WERI-Rb-1 (cell line): ENCODE measurements at regions not wholly inside any gene's neighbourhood (a gene's known extent, or its start where the extent isn't known, plus 50 kb on each side); places are given as distances from the start of the nearest gene placed in this dataset.

Experiments used
- DNase-seq: peaks from one replicate; pipeline ENCODE4 v3.0.0-alpha.2; 2020
- H3K27ac ChIP-seq: fragments of 250-450 bp; sonication (Bioruptor Pico); 2 replicates; pipeline ENCODE4 v1.5.1; 2020; ENCODE audit warnings: mild to moderate bottlenecking, moderate library complexity
- H3K27me3 ChIP-seq: fragments of 250-450 bp; sonication (Bioruptor Pico); 2 replicates; pipeline ENCODE4 v1.5.1; 2021; ENCODE audit warnings: mild to moderate bottlenecking, low read depth, moderate library complexity; ENCODE audit not compliant: insufficient read depth, severe bottlenecking
- H3K36me3 ChIP-seq: fragments of 250-450 bp; sonication (Bioruptor Pico); 2 replicates; pipeline ENCODE4 v1.5.1; 2020; ENCODE audit warnings: mild to moderate bottlenecking, moderate library complexity
- H3K4me3 ChIP-seq: 2 replicates; pipeline ENCODE4 v1.5.1; 2011; ENCODE audit warnings: low read depth, mild to moderate bottlenecking, control low read depth, low read length
- H3K9me3 ChIP-seq: fragments of 250-450 bp; sonication (Bioruptor Pico); 2 replicates; pipeline ENCODE4 v1.5.1; 2021; ENCODE audit warnings: mild to moderate bottlenecking, moderate library complexity; ENCODE audit not compliant: severe bottlenecking
- CTCF ChIP-seq: IDR thresholded peaks from 2 replicates; pipeline ENCODE4 v1.5.1; 2011; ENCODE audit warnings: low read depth, mild to moderate bottlenecking, control low read depth, inconsistent platforms, low read length

- Histone ChIP-seq H3K36me3 (no peaks in the 10 kb centered on the region), H3K27ac (no peak overlapping the region), H3K27me3 (no peaks in the 10 kb centered on the region), H3K4me3 (no peak overlapping the region), H3K9me3 (no peaks in the 10 kb centered on the region)
- DNase-seq, result no peak
- no peak for TF ChIP-seq CTCF
These were observed 216.1 kb upstream of the RAB6C start for GRCh38 chr2:129763190-129763846.

- Histone ChIP-seq H3K9me3 (no peaks in the 10 kb centered on the region), H3K27me3 (no peaks in the 10 kb centered on the region), H3K4me3 (no peak overlapping the region), H3K36me3 (no peaks in the 10 kb centered on the region), H3K27ac (no peak overlapping the region)
- no peak for DNase-seq
- no peak for TF ChIP-seq CTCF
These were observed 215.5 kb upstream of the RAB6C start for GRCh38 chr2:129763966-129764365.

GRCh38 chr2:129764376-129765325 is 214.8 kb upstream of the RAB6C start:
- H3K27me3 ChIP-seq, result no peaks in the 10 kb centered on the region
- TF ChIP-seq CTCF, result peak; percentile 61
- no peak overlapping the region for H3K4me3 ChIP-seq
- H3K9me3 ChIP-seq, result no peaks in the 10 kb centered on the region
- DNase-seq, result peak; percentile 51
- H3K27ac ChIP-seq, result no peak overlapping the region
- H3K36me3 ChIP-seq, result no peaks in the 10 kb centered on the region

- Histone ChIP-seq H3K27me3 (no peaks in the 10 kb centered on the region), H3K27ac (no peak overlapping the region)
- TF ChIP-seq CTCF, result no peak
These were observed 214.2 kb upstream of the RAB6C start for GRCh38 chr2:129765326-129765677.

GRCh38 chr2:129765678-129766351 is 213.7 kb upstream of the RAB6C start:
- Histone ChIP-seq H3K9me3 (no peaks in the 10 kb centered on the region), H3K4me3 (no peak overlapping the region), H3K36me3 (no peaks in the 10 kb centered on the region), H3K27me3 (no peaks in the 10 kb centered on the region), H3K27ac (no peak overlapping the region)
- DNase-seq, result no peak
- no peak for TF ChIP-seq CTCF

More at GRCh38 chr2:129765326-129765677, 214.2 kb upstream of the RAB6C start:
- Histone ChIP-seq H3K4me3 (no peak overlapping the region), H3K36me3 (no peaks in the 10 kb centered on the region), H3K9me3 (no peaks in the 10 kb centered on the region)
- no peak for DNase-seq
